ENCODE measurements at regions not wholly inside any gene's neighbourhood (a gene's known extent, or its start where the extent isn't known, plus 50 kb on each side); places are given as distances from the start of the nearest gene placed in this dataset.

DNA sequence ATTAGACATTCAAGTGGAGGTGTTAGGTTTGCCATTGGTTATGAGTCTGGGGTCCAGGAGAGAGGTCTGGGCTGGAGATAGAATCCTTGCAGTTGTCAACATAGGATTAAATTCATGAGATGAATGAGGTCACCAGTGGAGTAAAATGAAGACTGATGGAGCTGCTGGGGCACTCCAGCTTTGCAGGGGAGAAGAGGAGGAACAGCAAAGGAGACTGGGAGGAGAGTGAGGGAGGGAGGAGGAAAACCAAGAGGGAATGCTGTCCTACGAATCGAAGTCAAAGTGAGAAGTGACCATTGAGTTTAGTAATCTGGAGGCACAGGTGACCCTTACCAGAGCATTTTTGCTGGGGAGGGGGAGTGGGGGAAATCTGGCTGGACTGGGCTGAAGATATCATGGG is 178.2 kb upstream of the NR3C1 start:
- TF ChIP-seq RAD21 (CRISPR knock-in tag; conservative IDR thresholded peaks at IDR 0.05 in 1 of 2, IDR thresholded peaks at IDR 0.05 in 1 of 2) (no peak), CBFB (CRISPR knock-in tag; IDR thresholded peaks at IDR 0.05) (no peak), NR2C1 (IDR thresholded peaks at IDR 0.05) (no peak), NR2C1 (tag; IDR thresholded peaks at IDR 0.05) (no peak), ZNF717 (CRISPR knock-in tag; IDR thresholded peaks at IDR 0.05) (no peak), HDAC2 (IDR thresholded peaks at IDR 0.05) (no peak), ZNF354B (CRISPR knock-in tag; IDR thresholded peaks at IDR 0.05) (no peak), POLR2AphosphoS5 (IDR thresholded peaks at IDR 0.05; ENCODE audit: control insufficient read depth, insufficient read depth, low read depth, low read length) (no peak)
- TF ChIP-seq, protein P1, sequence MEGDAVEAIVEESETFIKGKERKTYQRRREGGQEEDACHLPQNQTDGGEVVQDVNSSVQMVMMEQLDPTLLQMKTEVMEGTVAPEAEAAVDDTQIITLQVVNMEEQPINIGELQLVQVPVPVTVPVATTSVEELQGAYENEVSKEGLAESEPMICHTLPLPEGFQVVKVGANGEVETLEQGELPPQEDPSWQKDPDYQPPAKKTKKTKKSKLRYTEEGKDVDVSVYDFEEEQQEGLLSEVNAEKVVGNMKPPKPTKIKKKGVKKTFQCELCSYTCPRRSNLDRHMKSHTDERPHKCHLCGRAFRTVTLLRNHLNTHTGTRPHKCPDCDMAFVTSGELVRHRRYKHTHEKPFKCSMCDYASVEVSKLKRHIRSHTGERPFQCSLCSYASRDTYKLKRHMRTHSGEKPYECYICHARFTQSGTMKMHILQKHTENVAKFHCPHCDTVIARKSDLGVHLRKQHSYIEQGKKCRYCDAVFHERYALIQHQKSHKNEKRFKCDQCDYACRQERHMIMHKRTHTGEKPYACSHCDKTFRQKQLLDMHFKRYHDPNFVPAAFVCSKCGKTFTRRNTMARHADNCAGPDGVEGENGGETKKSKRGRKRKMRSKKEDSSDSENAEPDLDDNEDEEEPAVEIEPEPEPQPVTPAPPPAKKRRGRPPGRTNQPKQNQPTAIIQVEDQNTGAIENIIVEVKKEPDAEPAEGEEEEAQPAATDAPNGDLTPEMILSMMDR (IDR thresholded peaks at IDR 0.05 in 2 of 3, conservative IDR thresholded peaks at IDR 0.05 in 1 of 3; ENCODE audit: insufficient read depth in 2 of 3, low read depth in 1 of 3, low read length in 3 of 3) = no peak

All from K562 (cell line).